ENCODE measurements at regions not wholly inside any gene's neighbourhood (a gene's known extent, or its start where the extent isn't known, plus 50 kb on each side); places are given as distances from the start of the nearest gene placed in this dataset.

DNA sequence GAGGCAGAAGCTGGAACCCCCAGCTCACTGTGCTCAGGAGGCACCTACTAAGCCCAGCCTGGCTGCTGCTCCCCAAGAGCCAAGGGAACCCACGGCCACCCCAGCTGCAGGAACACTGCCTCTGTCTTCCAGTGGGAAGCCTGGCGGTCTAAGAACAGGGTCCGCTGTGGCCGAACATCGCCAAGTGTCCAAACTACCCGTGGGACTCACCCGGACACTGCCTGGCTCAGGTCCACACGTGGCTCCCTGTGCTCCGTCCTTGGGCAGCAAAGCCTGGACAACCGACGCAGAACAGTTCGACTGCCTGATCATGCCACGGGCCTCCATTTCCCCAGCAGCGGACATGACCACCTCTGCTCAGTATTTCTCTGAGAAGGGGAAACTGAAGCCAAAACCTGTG is 747.0 kb downstream of the BRD1 start:
- Histone ChIP-seq H3K9me3 (no peaks in the 10 kb centered on the region), H3K27me3 (ENCODE audit: low read depth) (no peaks in the 10 kb centered on the region), H3K4me1 (no peaks in the 10 kb centered on the region), H3K36me3 (replicated peaks) (no peaks in the 10 kb centered on the region), H3K4me3 (no peak overlapping the region)
- no peak for DNase-seq (ENCODE audit: low spot score in 2 of 2)
- in situ Hi-C loops (cut with MboI; ENCODE audit: low sequenced_read_pairs), result no loop called here

DNA sequence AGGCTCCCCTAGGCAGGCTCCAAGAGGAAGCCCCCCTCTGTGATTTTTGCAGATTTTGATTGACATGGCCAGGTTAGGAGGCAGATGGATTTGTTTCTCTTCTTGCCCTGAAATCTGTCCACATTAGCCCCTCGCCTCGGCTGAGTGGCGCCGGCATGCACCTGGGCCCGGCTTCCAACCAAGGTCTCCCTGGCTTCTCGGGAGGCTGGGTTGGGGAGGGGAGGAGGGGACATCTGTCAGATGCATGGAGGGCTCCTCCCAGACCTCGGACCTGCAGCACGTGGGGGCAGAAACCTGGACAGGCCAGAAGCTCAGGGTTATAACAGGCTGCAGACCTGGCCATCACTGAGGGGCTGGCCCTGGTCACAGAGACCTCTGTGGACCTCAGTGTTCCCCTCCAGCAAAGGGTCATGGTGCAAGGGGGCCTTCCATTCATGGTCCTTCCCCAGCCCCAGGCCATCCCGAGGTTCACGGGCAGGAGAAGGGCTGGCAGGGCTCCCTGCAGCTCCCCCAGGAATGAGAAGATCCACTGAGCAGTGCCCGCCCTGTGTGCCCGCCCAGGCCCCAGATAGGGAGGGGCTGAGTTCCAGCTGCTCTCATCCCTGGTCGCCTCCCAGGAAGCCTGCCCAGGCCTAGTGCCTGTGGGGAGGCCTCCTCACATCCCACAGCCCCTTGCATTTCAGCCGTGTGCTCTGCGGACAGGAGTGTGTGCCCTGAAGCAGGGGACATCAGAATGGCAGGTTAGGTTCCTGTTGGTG is 747.8 kb downstream of the BRD1 start:
- DNase-seq (ENCODE audit: low spot score in 2 of 2), result no peak
- no peak overlapping the region for H3K4me3 ChIP-seq
- in situ Hi-C loops (cut with MboI; ENCODE audit: low sequenced_read_pairs), result no loop called here
- H3K36me3 ChIP-seq (replicated peaks), result no peaks in the 10 kb centered on the region
- no peaks in the 10 kb centered on the region for H3K9me3 ChIP-seq
- H3K27me3 ChIP-seq (ENCODE audit: low read depth), result no peaks in the 10 kb centered on the region
- no peaks in the 10 kb centered on the region for H3K4me1 ChIP-seq

DNA sequence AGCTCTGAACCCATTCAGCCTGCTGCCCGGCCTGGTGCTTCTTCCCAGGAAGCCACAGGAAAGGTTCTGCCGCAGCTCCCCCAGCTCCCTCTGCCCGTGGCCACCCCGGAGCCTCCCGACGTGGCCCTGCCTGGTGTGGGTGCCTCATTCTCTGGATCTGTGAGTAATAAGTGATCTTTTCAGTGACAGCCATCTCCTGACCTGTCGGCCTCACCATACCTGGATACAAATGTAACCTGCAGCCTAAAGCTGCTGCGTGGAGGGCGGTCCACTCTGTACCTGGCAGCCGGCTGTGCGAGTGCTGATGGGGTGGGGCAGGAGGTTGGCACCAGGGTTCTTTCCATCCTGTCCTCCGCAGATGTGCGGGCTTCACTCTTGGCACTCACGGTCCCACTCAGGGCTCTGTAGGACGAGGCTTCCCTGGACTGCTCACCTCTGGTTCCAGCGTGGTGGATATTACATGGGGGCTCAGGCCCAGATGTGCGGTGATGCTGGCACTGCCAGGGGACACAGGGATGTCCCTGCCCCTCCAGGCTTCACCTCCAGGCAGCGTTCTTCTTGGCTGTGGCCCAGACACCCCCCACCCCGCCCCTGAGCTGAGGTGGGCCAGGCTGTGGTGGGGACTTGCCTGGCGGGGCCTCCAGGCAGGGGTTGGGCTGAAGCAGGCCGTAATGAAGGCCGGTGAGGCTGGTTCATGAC is 748.5 kb downstream of the BRD1 start:
- no peaks in the 10 kb centered on the region for H3K36me3 ChIP-seq (replicated peaks)
- no peaks in the 10 kb centered on the region for H3K4me1 ChIP-seq
- H3K4me3 ChIP-seq, result no peak overlapping the region
- DNase-seq (ENCODE audit: low spot score in 2 of 2), result no peak
- in situ Hi-C loops (cut with MboI; ENCODE audit: low sequenced_read_pairs), result no loop called here
- H3K9me3 ChIP-seq, result no peaks in the 10 kb centered on the region
- H3K27me3 ChIP-seq (ENCODE audit: low read depth), result no peaks in the 10 kb centered on the region

DNA sequence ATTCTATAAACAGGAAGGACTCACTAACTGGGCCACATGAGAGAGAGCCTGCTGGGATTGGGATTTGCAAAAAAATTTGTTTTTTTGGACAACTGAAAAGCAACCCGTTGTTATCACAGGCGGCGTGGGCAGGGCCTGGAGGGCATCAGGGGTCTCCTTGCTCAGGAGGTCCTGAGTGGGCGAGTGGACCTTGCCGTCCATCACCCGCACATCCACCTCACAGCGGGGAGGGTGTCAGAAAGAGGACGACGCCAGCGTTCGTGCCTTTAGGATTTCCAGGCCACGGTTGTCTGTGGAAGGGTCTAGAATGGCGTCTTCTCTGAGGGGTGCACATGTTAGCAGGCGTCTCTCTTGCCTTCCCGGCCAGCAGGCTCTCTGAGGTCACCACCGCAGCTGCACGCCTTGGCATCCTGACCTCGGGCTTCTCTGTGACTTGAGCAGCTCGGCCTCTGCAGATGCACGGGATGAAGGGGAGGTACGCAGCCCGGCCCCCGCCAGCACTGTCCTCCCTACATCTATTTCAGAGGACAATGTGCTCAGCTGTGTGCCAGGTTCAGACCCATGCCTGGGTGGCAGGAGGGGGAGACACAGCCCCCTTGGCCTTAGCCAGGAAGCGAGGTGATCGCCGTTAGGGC is 749.5 kb downstream of the BRD1 start:
- Histone ChIP-seq H3K4me1 (no peaks in the 10 kb centered on the region), H3K4me3 (no peak overlapping the region), H3K27me3 (ENCODE audit: low read depth) (no peaks in the 10 kb centered on the region), H3K36me3 (replicated peaks) (no peaks in the 10 kb centered on the region), H3K9me3 (no peaks in the 10 kb centered on the region)
- DNase-seq (ENCODE audit: low spot score in 2 of 2), result no peak
- in situ Hi-C loops (cut with MboI; ENCODE audit: low sequenced_read_pairs), result no loop called here

DNA sequence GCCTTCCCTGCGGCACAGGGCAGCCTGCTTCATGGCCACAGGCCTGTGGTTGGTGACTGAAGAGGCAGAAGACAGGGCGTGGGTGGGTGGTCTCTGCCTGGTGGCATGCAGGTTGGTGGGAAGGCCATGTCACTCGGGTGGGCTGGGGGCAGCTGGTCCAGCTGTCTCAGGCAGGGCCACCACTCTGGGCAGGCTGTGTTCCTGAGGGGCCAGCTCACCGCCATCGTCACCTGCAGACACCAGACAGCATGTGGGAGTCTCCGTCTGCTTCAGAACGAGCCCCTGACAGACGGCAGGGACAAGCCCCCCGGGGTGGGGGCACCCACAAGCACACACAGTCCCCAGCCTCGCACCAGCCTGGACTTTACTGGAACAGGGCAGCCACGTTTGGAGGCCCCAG is 750.1 kb downstream of the BRD1 start:
- DNase-seq (ENCODE audit: low spot score in 2 of 2), result no peak
- no peak overlapping the region for H3K4me3 ChIP-seq
- H3K36me3 ChIP-seq (replicated peaks), result no peaks in the 10 kb centered on the region
- H3K9me3 ChIP-seq, result no peaks in the 10 kb centered on the region
- no peaks in the 10 kb centered on the region for H3K27me3 ChIP-seq (ENCODE audit: low read depth)
- in situ Hi-C loops (cut with MboI; ENCODE audit: low sequenced_read_pairs), result no loop called here
- H3K4me1 ChIP-seq, result no peaks in the 10 kb centered on the region

DNA sequence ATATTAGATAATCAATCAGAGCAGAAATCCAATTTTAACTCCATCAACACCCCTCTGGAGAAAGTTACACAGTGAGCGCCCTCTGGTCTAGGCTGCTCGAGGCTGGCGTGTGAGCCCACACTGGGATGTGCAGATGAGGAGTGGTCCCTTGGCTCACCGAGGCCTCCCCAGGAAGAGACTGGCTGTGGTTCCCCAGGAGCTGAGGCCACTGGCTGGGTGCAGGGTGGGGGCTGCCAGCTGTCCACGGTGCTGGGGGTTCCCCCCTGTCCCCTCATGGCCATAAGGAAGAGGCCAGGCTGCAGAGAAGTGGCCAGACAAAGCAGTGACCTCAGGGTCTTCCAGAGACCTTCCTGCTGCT is 750.7 kb downstream of the BRD1 start:
- Histone ChIP-seq H3K4me1 (no peaks in the 10 kb centered on the region), H3K36me3 (replicated peaks) (no peaks in the 10 kb centered on the region), H3K4me3 (no peak overlapping the region), H3K27me3 (ENCODE audit: low read depth) (no peaks in the 10 kb centered on the region), H3K9me3 (no peaks in the 10 kb centered on the region)
- in situ Hi-C loops (cut with MboI; ENCODE audit: low sequenced_read_pairs), result no loop called here
- DNase-seq (ENCODE audit: low spot score in 2 of 2), result no peak

DNA sequence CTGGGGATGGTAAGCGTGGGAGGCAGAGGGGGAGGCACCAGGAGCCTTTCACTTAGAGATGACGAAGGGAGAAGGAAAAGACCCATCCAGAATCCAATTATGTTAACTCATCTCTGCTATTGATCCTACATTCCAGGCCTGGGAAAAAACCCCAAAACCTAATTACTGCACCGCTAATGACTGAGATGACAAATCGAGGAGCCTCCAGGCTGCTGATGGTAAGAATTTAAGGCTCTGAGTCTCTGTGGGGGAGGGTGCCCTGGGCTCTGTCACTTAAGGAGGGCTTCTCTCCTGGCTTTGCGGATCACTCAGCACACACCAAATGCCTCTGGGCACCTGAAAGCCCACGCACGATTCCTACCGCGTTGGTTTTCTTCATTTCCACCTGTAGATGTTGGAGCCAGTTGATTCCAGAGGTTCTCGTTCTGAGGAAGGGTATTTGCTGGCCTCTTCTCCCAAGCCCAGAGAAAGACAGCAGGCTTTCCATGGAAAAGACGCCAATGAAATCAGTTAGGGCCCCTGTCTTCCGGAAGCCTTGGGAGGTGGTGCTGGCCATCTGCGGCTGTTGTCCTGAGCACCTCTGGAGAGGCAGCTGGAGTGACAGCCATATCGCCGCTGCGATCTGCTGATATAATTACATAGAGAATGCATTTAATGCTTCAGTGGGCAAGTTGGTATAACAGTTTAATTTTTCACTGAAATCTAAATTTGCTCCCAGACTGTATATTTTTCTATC is 751.2 kb downstream of the BRD1 start:
- in situ Hi-C loops (cut with MboI; ENCODE audit: low sequenced_read_pairs), result no loop called here
- H3K9me3 ChIP-seq, result no peaks in the 10 kb centered on the region

DNA sequence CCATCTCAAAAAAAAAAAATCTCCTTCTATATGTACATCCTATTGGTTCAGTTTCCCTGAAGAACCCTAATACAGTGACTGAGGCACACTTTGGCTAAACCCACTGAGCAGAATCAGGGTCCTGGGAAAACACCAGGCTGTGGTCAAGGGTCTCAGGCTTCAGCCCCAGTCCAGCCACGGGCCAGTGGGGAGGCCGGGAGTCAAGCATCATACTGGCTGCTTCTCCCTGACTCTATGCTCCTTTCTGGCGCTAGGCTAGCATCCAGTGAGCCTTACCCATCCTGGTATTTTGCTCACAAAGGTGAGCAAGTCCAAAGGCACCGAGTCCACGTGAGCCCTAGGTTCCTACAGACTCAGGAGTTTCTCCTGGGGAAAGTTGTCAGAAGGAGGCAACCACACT is 752.5 kb downstream of the BRD1 start:
- in situ Hi-C loops (cut with MboI; ENCODE audit: low sequenced_read_pairs), result no loop called here
- Histone ChIP-seq H3K4me1 (no peaks in the 10 kb centered on the region), H3K9me3 (no peaks in the 10 kb centered on the region), H3K4me3 (no peak overlapping the region), H3K27me3 (ENCODE audit: low read depth) (no peaks in the 10 kb centered on the region; the same call in 1 of the 2 replicates), H3K36me3 (replicated peaks) (no peaks in the 10 kb centered on the region)
- no peak for DNase-seq (ENCODE audit: low spot score in 2 of 2)

More for the DNA sequence above, 751.2 kb downstream of the BRD1 start:
- Histone ChIP-seq H3K4me1 (no peaks in the 10 kb centered on the region), H3K36me3 (replicated peaks) (no peaks in the 10 kb centered on the region), H3K27me3 (ENCODE audit: low read depth) (no peaks in the 10 kb centered on the region), H3K4me3 (no peak overlapping the region)
- no peak for DNase-seq (ENCODE audit: low spot score in 2 of 2)

DNA sequence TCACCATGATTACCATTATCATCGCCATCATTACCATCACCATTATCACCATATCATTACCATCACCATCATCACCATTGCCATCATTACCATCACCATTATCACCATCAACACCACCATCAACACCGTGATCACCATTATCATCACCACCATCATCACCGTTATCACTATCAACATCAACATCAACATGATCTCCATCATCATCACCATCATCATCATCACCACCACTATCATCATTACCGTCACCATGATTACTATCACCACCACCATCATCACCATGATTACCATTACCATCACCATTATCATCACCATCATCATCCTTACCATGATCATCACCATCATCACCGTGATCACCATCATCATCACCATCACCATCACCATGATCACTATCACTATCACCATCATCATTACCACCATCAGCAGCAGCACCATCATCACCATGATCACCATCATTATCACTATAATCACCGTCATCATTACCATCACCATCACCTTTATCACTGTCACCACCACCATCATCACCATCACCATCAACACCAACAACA is 753.7 kb downstream of the BRD1 start:
- in situ Hi-C loops (cut with MboI; ENCODE audit: low sequenced_read_pairs), result no loop called here
- Histone ChIP-seq H3K36me3 (replicated peaks) (no peaks in the 10 kb centered on the region), H3K27me3 (ENCODE audit: low read depth) (no peaks in the 10 kb centered on the region; the same call in 1 of the 2 replicates), H3K9me3 (no peaks in the 10 kb centered on the region), H3K4me3 (no peak overlapping the region), H3K4me1 (no peaks in the 10 kb centered on the region)
- DNase-seq (ENCODE audit: low spot score in 2 of 2), result no peak

DNA sequence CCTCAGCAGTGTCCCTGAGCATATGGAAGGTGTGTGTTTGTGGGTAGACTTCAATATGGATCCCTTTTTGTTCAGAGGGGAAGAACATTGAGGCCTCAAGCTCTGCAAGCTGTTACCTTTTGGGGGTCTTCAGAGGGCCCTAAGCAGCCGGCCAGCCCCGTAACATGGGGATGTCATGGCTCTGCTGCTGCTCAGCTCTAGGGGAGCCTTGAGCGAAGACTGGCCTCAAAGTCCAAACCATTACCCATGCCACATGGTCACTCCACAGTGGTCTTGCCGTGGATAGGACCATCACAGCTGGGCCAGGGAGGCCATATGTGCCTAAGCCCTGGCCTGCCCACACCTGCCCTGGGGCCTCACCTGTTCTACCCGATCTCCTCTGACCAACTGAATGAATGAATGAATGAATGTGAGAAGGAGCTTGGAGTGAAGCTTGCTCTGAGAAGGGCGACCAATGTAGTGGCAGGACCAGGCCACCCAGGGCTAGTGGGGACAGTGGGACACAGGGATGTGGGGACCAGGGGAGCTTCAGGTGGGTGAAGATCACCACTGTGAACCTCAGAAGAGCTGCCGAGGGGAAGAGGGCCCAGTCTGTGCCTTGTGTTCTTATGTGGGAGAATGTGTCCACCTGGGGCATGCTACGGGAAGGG is 754.6 kb downstream of the BRD1 start:
- H3K9me3 ChIP-seq, result no peaks in the 10 kb centered on the region
- in situ Hi-C loops (cut with MboI; ENCODE audit: low sequenced_read_pairs), result no loop called here
- no peak overlapping the region for H3K4me3 ChIP-seq
- no peaks in the 10 kb centered on the region for H3K4me1 ChIP-seq
- no peaks in the 10 kb centered on the region; the same call in 1 of the 2 replicates for H3K27me3 ChIP-seq (ENCODE audit: low read depth)
- H3K36me3 ChIP-seq (replicated peaks), result no peaks in the 10 kb centered on the region
- no peak for DNase-seq (ENCODE audit: low spot score in 2 of 2)

DNA sequence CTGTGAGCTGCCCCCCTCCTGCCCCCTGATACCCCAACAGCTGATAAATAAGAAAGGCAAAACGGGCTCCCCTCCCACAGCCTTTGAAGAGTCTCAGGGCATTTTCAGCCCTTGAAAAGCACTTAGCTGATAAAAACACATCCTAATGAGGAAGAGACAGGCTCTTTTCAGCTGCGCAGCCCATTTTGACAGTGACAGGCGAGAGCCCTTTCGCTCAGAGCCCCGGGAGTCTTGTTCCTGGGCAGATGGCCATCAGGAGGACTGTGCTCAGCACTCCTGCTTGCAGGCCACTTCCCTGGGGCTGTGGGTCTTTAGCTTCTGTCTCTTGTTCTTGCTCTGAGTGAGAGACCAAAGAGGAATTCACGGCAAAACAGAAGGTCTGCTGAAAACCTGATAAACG is 757.2 kb downstream of the BRD1 start:
- H3K27me3 ChIP-seq (ENCODE audit: low read depth), result no peaks in the 10 kb centered on the region; the same call in 1 of the 2 replicates
- H3K4me1 ChIP-seq, result no peaks in the 10 kb centered on the region
- H3K9me3 ChIP-seq, result no peaks in the 10 kb centered on the region
- no peak for DNase-seq (ENCODE audit: low spot score in 2 of 2)
- no peaks in the 10 kb centered on the region for H3K36me3 ChIP-seq (replicated peaks)
- H3K4me3 ChIP-seq, result no peak overlapping the region
- in situ Hi-C loops (cut with MboI; ENCODE audit: low sequenced_read_pairs), result no loop called here

DNA sequence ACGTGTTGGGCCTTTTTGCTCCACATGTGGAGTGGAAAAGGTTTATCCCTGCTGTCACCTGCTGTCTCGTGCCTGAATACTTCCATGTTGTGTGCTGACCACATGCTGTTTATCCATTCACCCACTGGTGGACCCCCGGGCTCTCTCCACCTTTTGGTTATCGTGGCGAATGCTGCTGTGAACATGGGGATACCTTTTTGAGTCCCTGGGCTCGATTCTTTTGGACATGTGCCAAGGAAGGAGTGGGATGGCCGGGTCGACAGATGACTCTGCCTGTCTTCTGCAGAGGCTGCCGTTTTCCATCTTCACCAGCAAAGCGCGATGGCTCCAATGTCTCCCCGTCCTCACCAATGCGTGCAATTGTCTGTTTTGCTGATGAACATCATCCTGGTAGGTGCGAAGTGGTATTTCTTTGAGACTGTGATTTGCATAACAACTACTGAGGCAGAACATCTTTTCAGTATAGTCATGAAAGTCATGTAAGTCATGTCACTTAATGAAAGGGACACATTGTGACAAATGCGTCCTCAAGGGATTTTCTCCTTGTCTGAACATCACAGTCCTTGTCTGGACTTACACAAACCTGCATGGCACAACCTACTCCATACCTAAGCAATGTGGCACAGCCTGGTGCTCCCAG is 758.7 kb downstream of the BRD1 start:
- no peak for DNase-seq (ENCODE audit: low spot score in 2 of 2)
- H3K27me3 ChIP-seq (ENCODE audit: low read depth), result no peaks in the 10 kb centered on the region; the same call in 1 of the 2 replicates

DNA sequence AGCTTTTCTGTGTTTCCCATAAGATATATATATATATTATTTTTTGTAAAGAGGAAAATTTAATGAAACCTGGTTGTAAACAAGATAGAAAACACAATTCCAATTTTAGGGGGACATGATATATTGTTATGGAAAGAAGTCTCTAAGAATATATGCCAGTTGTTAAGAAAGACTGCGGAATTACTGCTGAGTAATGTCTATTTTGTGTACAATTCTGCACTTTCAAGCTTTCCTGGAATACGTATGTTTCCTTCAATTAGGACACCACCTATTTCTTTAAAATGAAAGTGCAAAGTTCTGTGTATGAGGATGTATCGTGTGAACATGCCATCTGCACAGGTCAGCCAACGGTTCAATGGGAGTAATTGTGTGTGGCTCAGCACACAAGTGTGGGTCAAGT is 760.2 kb downstream of the BRD1 start:
- H3K4me1 ChIP-seq, result no peaks in the 10 kb centered on the region
- in situ Hi-C loops (cut with MboI; ENCODE audit: low sequenced_read_pairs), result no loop called here
- no peaks in the 10 kb centered on the region; the same call in 1 of the 2 replicates for H3K27me3 ChIP-seq (ENCODE audit: low read depth)
- no peak for DNase-seq (ENCODE audit: low spot score in 2 of 2)
- H3K4me3 ChIP-seq, result no peak overlapping the region
- no peaks in the 10 kb centered on the region for H3K9me3 ChIP-seq
- H3K36me3 ChIP-seq (replicated peaks), result no peaks in the 10 kb centered on the region

More for the DNA sequence above, 758.7 kb downstream of the BRD1 start:
- no peak overlapping the region for H3K4me3 ChIP-seq
- in situ Hi-C loops (cut with MboI; ENCODE audit: low sequenced_read_pairs), result no loop called here
- H3K9me3 ChIP-seq, result no peaks in the 10 kb centered on the region
- H3K4me1 ChIP-seq, result no peaks in the 10 kb centered on the region
- no peaks in the 10 kb centered on the region for H3K36me3 ChIP-seq (replicated peaks)
